GM18508 (cell line): ENCODE measurements at regions not wholly inside any gene's neighbourhood (a gene's known extent, or its start where the extent isn't known, plus 50 kb on each side); places are given as distances from the start of the nearest gene placed in this dataset.
"Not testable (repeated sequence)": the region's sequence is repeated elsewhere in the genome, so short reads cannot be mapped to it uniquely, and the experiment has no call there.

Experiments used
- ATAC-seq: cut with Tn5 transposase; IDR thresholded peaks from one replicate; pipeline ENCODE4 v1.9.1; 2021; ENCODE audit warnings: moderate number of reproducible peaks; ENCODE audit not compliant: insufficient read depth, unreplicated experiment

GRCh38 chr2:111584540-111584939, 299.5 kb downstream of the ANAPC1 start:
- not testable (repeated sequence) for ATAC-seq

- not testable (repeated sequence) for ATAC-seq
These were observed 299.0 kb downstream of the ANAPC1 start for GRCh38 chr2:111584950-111585349.

DNA sequence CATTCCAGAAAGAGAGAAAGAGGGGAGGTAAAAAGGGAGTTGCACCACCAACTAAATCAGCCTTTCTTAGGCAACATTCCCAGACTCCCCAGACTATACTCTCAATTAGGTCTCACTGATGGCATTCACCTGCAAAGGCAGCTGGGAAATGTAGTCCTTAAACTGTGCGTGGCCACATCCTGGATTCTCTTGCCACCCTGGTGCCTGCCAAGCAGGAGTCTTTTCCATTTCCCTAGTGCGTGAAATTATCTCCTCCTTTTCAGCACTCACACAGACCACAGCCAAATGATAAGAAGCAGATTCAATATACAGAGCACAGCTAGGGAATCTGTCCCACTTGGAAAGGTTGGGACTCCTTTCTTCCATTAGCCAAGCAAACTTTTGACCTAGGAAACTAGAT, 298.0 kb downstream of the ANAPC1 start:
- ATAC-seq: not testable (repeated sequence)

DNA sequence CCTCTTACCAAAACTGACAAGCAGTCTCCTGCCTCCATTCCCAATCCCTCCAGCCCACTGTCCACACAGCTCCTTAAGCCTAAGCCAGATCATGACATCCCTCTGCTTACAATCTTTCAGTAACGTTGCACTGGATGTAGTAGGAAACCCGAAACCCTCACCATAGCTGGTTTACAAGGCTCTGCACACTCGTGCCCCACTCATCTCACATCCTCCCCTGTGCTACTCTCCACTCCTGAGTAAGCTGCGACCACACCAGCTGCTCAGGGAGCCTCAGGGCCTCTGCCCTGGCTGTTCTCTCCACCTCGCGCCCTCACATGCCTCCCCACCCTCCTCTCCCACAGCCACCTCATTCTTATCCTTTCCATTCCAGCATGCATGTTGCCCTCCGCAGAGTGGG, 288.9 kb downstream of the ANAPC1 start:
- ATAC-seq: not testable (repeated sequence)

DNA sequence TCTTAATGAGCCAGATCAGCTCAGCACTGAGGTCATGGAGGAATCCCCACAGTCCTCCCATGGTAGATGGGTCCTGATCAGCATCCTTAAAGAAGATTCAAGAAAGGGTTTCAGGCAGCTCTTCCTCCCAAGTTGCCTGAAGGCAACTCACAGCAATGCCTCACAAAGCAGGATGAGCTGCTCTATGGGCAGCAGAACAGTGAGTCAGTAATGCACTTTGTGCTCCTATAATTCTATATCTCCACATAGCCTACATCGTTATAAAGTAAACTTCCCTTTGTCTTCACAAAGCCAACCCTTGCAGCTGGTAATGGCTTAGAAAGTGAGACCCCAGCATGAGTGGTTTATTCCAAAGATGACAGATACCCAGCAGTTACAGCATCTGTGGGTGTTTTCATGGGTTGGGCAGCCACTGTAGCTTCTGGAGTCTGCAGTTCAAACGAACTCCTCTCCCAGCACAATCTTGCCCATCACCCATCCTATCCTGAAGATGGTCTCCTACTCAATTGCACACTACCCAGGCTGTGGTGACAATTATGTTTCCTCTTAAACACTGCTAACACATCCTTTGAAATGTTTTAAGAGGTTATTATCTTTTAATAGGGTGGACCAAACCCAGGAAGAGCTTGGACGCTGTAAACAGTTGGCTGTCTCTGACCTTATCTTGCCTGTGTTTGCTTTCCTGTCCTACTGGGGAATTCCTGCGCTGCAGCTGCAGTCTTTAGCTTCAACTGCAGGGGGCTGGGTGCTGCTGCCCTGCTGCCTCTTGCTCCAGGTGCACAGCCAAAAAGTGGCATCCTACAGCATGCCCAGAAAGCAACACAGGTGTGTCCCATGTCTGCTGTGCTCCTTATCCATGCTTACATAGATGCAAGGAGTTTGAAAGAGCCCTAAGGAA, 286.9 kb downstream of the ANAPC1 start:
- not testable (repeated sequence) for ATAC-seq

- not testable (repeated sequence) for ATAC-seq
These were observed 285.0 kb downstream of the ANAPC1 start for GRCh38 chr2:111598944-111599343.

DNA sequence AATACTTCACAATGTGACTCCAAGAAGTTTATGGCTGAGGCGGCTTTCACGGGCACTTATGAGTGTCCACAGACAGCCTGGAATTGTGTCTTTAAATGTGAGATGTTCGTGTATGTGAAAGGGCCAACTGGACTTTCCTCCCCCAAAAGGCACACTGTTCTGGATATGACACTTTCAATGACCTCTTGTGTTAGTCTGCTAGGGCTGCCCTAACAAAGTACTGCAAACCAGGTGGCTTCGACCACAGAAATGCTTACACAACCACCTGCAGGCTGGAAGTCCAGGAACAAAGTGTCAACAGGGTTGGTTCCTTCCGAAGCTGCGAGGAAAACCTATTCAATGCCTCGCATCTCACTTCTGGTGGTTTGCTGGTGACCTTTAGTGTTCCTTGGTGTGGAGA, 281.7 kb downstream of the ANAPC1 start:
- not testable (repeated sequence) for ATAC-seq

DNA sequence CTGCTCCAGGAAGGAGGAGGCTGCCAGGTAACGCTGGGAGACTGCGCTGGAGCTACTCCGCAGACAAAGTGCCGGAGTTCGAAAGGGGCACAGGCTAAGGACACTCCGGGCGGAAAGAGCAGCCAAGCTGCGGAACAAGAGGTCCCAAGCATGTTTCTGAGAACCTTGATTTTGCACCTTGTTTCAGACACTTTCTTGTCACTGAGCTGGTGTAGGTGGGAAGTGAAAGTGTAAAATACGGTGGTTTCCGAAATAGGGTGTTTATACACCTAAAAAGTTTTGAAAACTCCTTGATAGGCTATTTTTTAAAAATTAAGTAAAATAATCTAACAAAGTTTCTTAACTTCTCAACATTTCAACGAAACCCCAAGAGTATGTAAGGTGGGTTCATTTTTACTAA, 278.2 kb downstream of the ANAPC1 start:
- not testable (repeated sequence) for ATAC-seq

DNA sequence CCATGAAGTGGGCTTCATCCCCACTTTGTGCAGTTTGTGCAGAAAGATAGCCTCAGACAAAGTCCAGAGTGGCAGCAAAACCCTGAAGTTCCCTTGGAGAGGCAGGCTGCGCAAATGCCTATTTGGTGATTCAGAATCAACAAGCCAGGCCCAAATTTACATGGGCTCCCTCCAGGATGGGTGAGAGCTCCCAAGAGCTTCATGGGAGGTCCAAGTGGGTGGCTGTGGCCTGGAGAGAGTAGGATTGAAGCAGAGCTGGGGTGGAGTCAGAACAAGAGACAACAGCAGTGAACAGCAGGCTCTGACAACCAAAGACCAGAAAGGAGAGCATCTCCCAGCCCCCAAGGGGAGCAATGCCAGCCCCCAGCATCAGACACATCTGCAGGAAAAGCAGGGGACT, 277.4 kb downstream of the ANAPC1 start:
- not testable (repeated sequence) for ATAC-seq

GRCh38 chr2:111609146-111609844, 274.7 kb downstream of the ANAPC1 start:
- ATAC-seq: not testable (repeated sequence)

GRCh38 chr2:111610035-111610434, 274.0 kb downstream of the ANAPC1 start:
- ATAC-seq: not testable (repeated sequence)

- ATAC-seq: no peak
These were observed 267.3 kb downstream of the ANAPC1 start for GRCh38 chr2:111616651-111617218.

- ATAC-seq: no peak
These were observed 266.4 kb downstream of the ANAPC1 start for GRCh38 chr2:111617299-111618225.

- ATAC-seq: no peak
These were observed 265.6 kb downstream of the ANAPC1 start for GRCh38 chr2:111618226-111618977.

DNA sequence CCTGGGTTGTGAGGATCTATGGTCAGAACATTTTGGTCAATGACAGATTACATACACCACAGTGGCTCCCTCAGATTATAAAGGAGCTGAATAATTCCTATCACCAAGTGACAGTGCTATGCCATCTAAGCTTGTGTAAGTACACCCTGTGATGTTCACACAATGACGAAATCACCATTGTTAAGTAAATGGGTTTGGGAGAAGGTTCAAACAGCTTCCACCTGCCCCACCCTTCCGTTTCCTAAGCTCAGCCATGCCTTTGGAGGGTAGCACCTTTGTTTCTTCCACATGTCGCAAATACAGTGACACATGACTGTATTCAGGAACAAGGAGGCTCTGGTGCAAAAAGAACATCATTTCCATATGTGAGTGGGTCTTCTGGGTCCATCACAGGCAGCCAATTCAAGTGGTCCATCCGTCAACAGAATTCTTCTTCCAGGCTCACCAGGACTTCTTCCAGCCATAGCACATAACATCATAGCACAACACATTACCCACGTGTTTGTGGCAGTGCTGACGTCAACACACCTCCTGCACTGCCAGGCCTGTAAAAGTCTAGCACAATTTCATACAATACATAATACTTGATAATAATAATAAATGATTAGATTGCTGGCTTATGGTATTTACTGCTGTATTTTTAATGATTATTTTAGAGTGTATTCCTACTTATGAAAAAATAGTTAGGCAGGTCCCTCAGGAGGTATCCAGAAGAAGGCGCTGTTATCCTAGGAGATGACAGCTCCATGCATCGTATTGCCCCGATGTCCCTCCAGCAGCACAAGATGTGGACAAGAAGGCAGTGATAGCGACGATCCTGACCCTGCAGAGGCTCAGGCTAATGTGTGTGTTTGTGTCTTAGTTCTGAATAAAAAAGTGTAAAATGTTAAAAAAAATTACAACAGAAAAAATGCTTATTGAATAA, 264.8 kb downstream of the ANAPC1 start:
- no peak for ATAC-seq

GRCh38 chr2:111620281-111620680, 263.7 kb downstream of the ANAPC1 start:
- ATAC-seq: no peak

- no peak for ATAC-seq
These were observed 261.1 kb downstream of the ANAPC1 start for GRCh38 chr2:111622859-111623258.

GRCh38 chr2:111623380-111623779, 260.6 kb downstream of the ANAPC1 start:
- no peak for ATAC-seq
